ENCODE measurements at regions not wholly inside any gene's neighbourhood (a gene's known extent, or its start where the extent isn't known, plus 50 kb on each side); places are given as distances from the start of the nearest gene placed in this dataset.

- peaks cover 0 to 31% of the 10 kb centered on the region in 2 experiments; a peak in 1 of 4 replicates for H3K4me1 ChIP-seq (ENCODE audit: control insufficient read depth in 1 of 2, insufficient read depth in 2 of 2, low read depth in 1 of 2, low read length in 1 of 2)
- DNase-seq = no peak
- H3K4me2 ChIP-seq = no peak overlapping the region
- H3K79me2 ChIP-seq (ENCODE audit: insufficient read depth) = no peaks in the 10 kb centered on the region
- no peaks in the 10 kb centered on the region for H3K9me3 ChIP-seq
- no peaks in the 10 kb centered on the region for H4K20me1 ChIP-seq (ENCODE audit: insufficient read depth)
- TF ChIP-seq YY1 (IDR thresholded peaks at IDR 0.05; ENCODE audit: low read depth) (no peak), SMC3 (IDR thresholded peaks at IDR 0.05; ENCODE audit: low read depth, low read length) (no peak), FOSL2 (IDR thresholded peaks at IDR 0.05; ENCODE audit: borderline replicate concordance, low read depth) (no peak), EZH2phosphoT487 (IDR thresholded peaks at IDR 0.05; ENCODE audit: borderline replicate concordance, low read depth) (no peak), POLR2AphosphoS5 (IDR thresholded peaks at IDR 0.05; ENCODE audit: low read depth, low read length) (no peak), ZBTB33 (IDR thresholded peaks at IDR 0.05; ENCODE audit: borderline replicate concordance, low read depth) (no peak), TCF12 (IDR thresholded peaks at IDR 0.05) (no peak)
- TF ChIP-seq, protein P1, sequence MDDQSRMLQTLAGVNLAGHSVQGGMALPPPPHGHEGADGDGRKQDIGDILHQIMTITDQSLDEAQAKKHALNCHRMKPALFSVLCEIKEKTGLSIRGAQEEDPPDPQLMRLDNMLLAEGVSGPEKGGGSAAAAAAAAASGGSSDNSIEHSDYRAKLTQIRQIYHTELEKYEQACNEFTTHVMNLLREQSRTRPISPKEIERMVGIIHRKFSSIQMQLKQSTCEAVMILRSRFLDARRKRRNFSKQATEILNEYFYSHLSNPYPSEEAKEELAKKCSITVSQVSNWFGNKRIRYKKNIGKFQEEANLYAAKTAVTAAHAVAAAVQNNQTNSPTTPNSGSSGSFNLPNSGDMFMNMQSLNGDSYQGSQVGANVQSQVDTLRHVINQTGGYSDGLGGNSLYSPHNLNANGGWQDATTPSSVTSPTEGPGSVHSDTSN (IDR thresholded peaks at IDR 0.05) = no peak
- TF ChIP-seq, protein P2, sequence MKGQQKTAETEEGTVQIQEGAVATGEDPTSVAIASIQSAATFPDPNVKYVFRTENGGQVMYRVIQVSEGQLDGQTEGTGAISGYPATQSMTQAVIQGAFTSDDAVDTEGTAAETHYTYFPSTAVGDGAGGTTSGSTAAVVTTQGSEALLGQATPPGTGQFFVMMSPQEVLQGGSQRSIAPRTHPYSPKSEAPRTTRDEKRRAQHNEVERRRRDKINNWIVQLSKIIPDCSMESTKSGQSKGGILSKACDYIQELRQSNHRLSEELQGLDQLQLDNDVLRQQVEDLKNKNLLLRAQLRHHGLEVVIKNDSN (IDR thresholded peaks at IDR 0.05; ENCODE audit: borderline replicate concordance, low read depth) = no peak
- no peak overlapping the region for H2AFZ ChIP-seq (ENCODE audit: low read depth)
- CTCF ChIA-PET = interaction anchor here (0.9 kb wide), 1 partner anchor 20 kb away, joined by 3 read pairs; no protein-coding TSS in a partner anchor
- no peaks in the 10 kb centered on the region for H3K36me3 ChIP-seq (replicated peaks in 1 of 2; ENCODE audit: control insufficient read depth in 1 of 2, insufficient read depth in 2 of 2, low read length in 1 of 2)
- no peak overlapping the region for H3K4me3 ChIP-seq (ENCODE audit: low read depth in 2 of 2, low read length in 1 of 2)
- no peak overlapping the region for H3K27ac ChIP-seq (ENCODE audit: low read depth in 2 of 2, low read length in 1 of 2)
- no peak overlapping the region for H3K9ac ChIP-seq
- no peaks in the 10 kb centered on the region for H3K9me2 ChIP-seq
- POLR2A ChIA-PET = no interaction called here
- no peaks in the 10 kb centered on the region for H3K27me3 ChIP-seq (ENCODE audit: insufficient read depth)
- 74% methylated on average over 11 of the region's 14 CpGs for WGBS (ENCODE audit: low lambda C conversion rate)
- H3F3A ChIP-seq (replicated peaks; ENCODE audit: insufficient read depth) = no peaks in the 10 kb centered on the region
Observed at GRCh38 chr6:170228946-170229310, 62.0 kb downstream of the DLL1 start.

DNA sequence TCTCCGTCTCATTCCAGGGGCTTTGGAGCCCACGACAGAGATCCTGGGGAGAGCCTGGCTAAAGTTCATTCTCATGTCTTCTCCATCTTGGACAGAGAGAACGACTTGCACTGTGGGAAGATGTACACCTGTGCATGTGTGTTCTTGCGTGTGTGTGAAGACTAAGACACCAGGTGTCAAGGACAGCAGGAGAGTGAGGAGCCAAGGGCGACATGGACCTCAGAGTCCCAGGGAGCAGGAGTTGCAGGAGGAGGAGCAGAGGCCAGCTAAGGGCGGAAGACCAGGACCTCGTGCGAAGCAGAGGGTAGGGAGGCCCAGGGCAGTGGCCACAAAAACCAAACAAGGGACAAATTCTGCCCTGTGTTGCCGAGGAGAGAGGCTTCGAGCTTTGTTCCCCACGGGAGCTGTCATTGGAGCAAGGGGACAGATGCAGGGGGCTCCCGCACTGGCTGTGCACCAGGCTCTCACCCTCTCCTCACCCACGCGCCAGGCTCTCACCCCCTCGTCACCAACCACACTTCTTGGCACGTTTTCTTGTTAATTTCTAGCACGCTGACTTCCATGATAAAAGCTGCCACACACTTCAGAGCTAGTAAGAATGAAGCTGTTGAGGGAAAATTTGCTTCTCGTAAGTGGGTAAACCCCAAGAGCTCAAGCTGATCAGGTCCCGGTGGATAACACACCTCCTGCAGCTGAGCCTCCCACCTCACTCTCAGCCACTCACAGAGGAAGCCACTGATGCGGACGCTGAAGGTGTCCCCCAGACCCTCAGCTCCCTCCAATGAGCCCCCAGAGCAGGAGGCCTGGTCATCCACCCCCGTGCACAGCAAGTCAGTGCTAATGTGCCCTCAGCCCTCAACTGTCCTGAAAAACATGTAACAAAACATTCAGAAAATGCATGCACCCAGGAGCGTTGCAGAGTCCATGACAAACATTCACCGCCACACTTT is 62.6 kb downstream of the DLL1 start:
- 58% methylated on average over 20 of the region's 24 CpGs for WGBS (ENCODE audit: low lambda C conversion rate)
- no peaks in the 10 kb centered on the region for H3K36me3 ChIP-seq (replicated peaks in 1 of 2; ENCODE audit: control insufficient read depth in 1 of 2, insufficient read depth in 2 of 2, low read length in 1 of 2)
- no peak for TF ChIP-seq CTCF (IDR thresholded peaks at IDR 0.05)
- TF ChIP-seq FOSL2 (IDR thresholded peaks at IDR 0.05; ENCODE audit: borderline replicate concordance, low read depth) = no peak
- TF ChIP-seq ELF1 (IDR thresholded peaks at IDR 0.05) = no peak
- TF ChIP-seq, protein P3, sequence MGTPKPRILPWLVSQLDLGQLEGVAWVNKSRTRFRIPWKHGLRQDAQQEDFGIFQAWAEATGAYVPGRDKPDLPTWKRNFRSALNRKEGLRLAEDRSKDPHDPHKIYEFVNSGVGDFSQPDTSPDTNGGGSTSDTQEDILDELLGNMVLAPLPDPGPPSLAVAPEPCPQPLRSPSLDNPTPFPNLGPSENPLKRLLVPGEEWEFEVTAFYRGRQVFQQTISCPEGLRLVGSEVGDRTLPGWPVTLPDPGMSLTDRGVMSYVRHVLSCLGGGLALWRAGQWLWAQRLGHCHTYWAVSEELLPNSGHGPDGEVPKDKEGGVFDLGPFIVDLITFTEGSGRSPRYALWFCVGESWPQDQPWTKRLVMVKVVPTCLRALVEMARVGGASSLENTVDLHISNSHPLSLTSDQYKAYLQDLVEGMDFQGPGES (IDR thresholded peaks at IDR 0.05; ENCODE audit: low read depth, low read length) = no peak
- TF ChIP-seq MXI1 (IDR thresholded peaks at IDR 0.05; ENCODE audit: low read depth, low read length) = no peak
- no peak for TF ChIP-seq RCOR1 (IDR thresholded peaks at IDR 0.05; ENCODE audit: low read length)
- TF ChIP-seq NFIC (IDR thresholded peaks at IDR 0.05; ENCODE audit: borderline replicate concordance) = no peak
- no peak for TF ChIP-seq EZH2phosphoT487 (IDR thresholded peaks at IDR 0.05; ENCODE audit: borderline replicate concordance, low read depth)
- no peak for TF ChIP-seq NRF1 (IDR thresholded peaks at IDR 0.05; ENCODE audit: low read depth, low read length)
- H4K20me1 ChIP-seq (ENCODE audit: insufficient read depth) = no peaks in the 10 kb centered on the region
- H3K27ac ChIP-seq (ENCODE audit: low read depth in 2 of 2, low read length in 1 of 2) = no peak overlapping the region
- no peak overlapping the region for H2AFZ ChIP-seq (ENCODE audit: low read depth)
- H3K9ac ChIP-seq = no peak overlapping the region
- POLR2A ChIA-PET = no interaction called here
- no peak overlapping the region for H3K4me2 ChIP-seq
- H3K4me3 ChIP-seq (ENCODE audit: low read depth in 2 of 2, low read length in 1 of 2) = no peak overlapping the region
- no peaks in the 10 kb centered on the region for H3K79me2 ChIP-seq (ENCODE audit: insufficient read depth)
- H3K4me1 ChIP-seq (ENCODE audit: control insufficient read depth in 1 of 2, insufficient read depth in 2 of 2, low read depth in 1 of 2, low read length in 1 of 2) = peaks cover 0 to 35% of the 10 kb centered on the region in 2 experiments; a peak in 1 of 4 replicates
- CTCF ChIA-PET = interaction anchor here (0.9 to 2.4 kb wide), 2 partner anchors 19 to 397 kb away, joined by 3 to 8 read pairs; no protein-coding TSS in a partner anchor
- no peaks in the 10 kb centered on the region for H3K9me3 ChIP-seq
- H3K9me2 ChIP-seq = no peaks in the 10 kb centered on the region
- H3K27me3 ChIP-seq (ENCODE audit: insufficient read depth) = no peaks in the 10 kb centered on the region
- no peak for DNase-seq
- no peaks in the 10 kb centered on the region for H3F3A ChIP-seq (replicated peaks; ENCODE audit: insufficient read depth)

Data from SK-N-SH (cell line).